HG02938 (cell line): ENCODE measurements at regions not wholly inside any gene's neighbourhood (a gene's known extent, or its start where the extent isn't known, plus 50 kb on each side); places are given as distances from the start of the nearest gene placed in this dataset.
"Not testable (repeated sequence)": the region's sequence is repeated elsewhere in the genome, so short reads cannot be mapped to it uniquely, and the experiment has no call there.

Experiments used
- ATAC-seq: cut with Tn5 transposase; IDR thresholded peaks from one replicate; pipeline ENCODE4 v1.9.1; 2021; ENCODE audit warnings: mild to moderate bottlenecking, moderate library complexity; ENCODE audit not compliant: unreplicated experiment

GRCh38 chr3:20747741-20748140 lies 561.7 kb upstream of the SGO1 start:
- ATAC-seq = no peak

- ATAC-seq = no peak
Observed at GRCh38 chr3:20743553-20744321, 557.7 kb upstream of the SGO1 start.

- ATAC-seq = no peak
Observed at GRCh38 chr3:20742903-20743552, 557.0 kb upstream of the SGO1 start.

- no peak for ATAC-seq
Observed at GRCh38 chr3:20741381-20741780, 555.4 kb upstream of the SGO1 start.

- no peak for ATAC-seq
Observed at GRCh38 chr3:20739814-20740213, 553.8 kb upstream of the SGO1 start.

- ATAC-seq = no peak
Observed at GRCh38 chr3:20736287-20736852, 550.4 kb upstream of the SGO1 start.

GRCh38 chr3:20729185-20729584 lies 543.2 kb upstream of the SGO1 start:
- ATAC-seq = no peak

- no peak for ATAC-seq
Observed at GRCh38 chr3:20726786-20727185, 540.8 kb upstream of the SGO1 start.

- ATAC-seq = no peak
Observed at GRCh38 chr3:20724241-20724640, 538.2 kb upstream of the SGO1 start.

- ATAC-seq = not testable (repeated sequence)
Observed at GRCh38 chr3:20716425-20716824, 530.4 kb upstream of the SGO1 start.

GRCh38 chr3:20701641-20702040 lies 515.6 kb upstream of the SGO1 start:
- no peak for ATAC-seq

- ATAC-seq = no peak
Observed at GRCh38 chr3:20700714-20701113, 514.7 kb upstream of the SGO1 start.

GRCh38 chr3:20698896-20699295 lies 512.9 kb upstream of the SGO1 start:
- no peak for ATAC-seq

- ATAC-seq = no peak
Observed at GRCh38 chr3:20696388-20697150, 510.6 kb upstream of the SGO1 start.

GRCh38 chr3:20692675-20693074 lies 506.7 kb upstream of the SGO1 start:
- ATAC-seq = no peak

- ATAC-seq = no peak
Observed at GRCh38 chr3:20683910-20684309, 497.9 kb upstream of the SGO1 start.

GRCh38 chr3:20682573-20682972 lies 496.6 kb upstream of the SGO1 start:
- no peak for ATAC-seq

- ATAC-seq = no peak
Observed at GRCh38 chr3:20680990-20681628, 495.1 kb upstream of the SGO1 start.

GRCh38 chr3:20673866-20674265 lies 487.9 kb upstream of the SGO1 start:
- no peak for ATAC-seq

- no peak for ATAC-seq
Observed at GRCh38 chr3:20669675-20670074, 483.7 kb upstream of the SGO1 start.

GRCh38 chr3:20669184-20669583 lies 483.2 kb upstream of the SGO1 start:
- no peak for ATAC-seq
